GM19455 (cell line): ENCODE measurements at regions not wholly inside any gene's neighbourhood (a gene's known extent, or its start where the extent isn't known, plus 50 kb on each side); places are given as distances from the start of the nearest gene placed in this dataset.
"Not testable (repeated sequence)": the region's sequence is repeated elsewhere in the genome, so short reads cannot be mapped to it uniquely, and the experiment has no call there.

Experiments used
- ATAC-seq: cut with Tn5 transposase; IDR thresholded peaks from one replicate; pipeline ENCODE4 v1.9.1; 2021; ENCODE audit not compliant: unreplicated experiment

DNA sequence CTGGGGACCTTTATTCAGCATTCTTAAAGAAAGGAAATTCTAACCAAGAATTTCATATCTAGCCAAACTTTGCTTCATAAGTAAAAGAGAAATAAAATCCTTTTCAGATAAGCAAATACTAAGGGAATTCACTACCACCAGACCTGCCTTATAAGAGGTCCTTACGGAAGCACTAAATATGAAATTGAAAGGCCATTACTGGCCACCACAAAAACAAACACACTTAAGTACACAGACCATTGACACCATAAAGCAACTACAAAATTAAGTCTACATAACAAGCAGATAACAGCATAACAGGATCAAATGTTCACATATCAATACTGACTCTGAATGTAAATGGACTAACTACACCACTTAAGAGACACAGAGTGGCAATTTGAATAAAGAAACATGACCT, 361.4 kb upstream of the POU5F2 start:
- ATAC-seq, result no peak

DNA sequence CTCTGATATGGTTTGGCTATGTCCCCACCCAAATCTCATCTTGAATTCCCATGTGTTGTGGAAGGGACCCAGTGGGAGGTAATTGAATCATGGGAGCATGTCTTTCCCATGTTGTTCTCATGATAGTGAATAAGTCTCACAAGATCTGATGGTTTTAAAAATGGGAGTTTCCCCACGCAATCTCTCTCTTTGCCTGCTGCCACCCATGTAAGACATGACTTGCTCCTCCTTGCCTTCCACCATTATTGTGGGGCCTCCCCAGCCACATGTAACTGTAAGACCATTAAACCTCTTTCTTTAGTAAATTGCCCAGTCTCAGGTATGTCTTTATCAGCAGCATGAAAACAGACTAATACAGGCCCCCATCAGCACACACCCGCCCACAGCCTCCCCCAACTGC, 356.0 kb upstream of the POU5F2 start:
- ATAC-seq, result not testable (repeated sequence)

DNA sequence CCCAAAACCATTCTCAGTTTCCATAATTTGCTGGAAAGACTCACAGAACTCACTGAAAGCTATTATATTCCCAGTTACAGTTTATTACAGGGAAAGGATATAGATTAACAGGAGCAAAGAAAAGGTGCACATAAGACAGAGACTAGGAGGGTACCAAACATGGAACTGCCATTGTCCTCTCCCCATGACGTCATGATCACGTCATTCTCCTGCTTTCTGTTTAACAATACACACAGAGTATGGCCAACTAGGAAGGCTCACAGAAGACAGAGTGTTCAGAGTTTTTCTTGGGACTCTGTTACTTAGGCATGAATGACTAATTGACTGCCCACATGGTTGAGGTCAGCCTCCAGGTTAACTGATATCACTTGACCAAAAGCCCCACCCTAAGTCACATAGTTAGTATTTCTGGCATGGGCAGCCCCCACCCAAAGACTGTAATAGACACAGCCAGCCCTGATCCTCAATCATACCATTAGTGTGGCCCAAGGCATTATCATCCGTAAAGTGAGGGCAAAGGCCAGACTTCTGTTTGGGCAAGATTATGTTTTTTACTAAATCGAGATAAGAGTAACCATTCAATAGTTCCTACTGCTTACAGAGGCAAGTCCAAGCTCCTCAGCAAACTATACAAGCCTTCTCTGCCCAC, 353.5 kb upstream of the POU5F2 start:
- ATAC-seq, result no peak

DNA sequence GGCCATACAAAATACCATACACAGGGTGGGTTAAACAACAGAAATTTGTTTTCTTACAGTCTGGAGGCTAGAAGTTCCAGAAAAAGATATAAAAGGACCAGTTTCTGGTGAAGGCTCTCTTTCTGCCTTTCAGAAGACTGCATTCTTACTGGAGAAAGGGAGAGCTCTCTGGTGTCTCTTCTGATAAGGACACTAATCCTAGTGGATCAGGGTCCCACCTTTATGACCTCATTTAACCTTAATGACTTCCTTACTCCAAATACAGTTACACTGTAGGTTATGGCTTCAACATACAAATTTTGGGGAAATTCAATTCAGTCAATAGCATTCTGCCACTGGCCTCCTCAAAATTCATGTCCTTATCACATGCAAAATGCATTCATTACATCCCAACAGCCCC, 351.9 kb upstream of the POU5F2 start:
- ATAC-seq, result no peak

DNA sequence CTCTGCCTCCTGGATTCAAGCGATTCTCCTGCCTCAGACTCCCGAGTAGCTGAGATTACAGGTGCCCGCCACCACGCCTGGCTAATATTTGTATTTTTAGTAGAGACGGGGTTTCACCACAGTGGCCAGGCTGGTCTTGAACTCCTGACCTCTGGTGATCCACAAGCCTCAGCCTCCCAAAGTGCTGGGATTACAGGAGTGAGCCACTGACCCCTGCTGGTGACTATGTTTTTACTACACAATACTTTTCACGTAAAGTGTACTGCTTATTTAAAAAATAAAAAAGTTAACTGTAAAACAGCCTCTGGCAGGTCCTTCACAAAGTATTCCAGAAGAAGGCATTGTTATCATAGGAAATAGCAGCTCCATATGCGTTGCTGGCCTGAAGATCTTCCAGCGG, 345.2 kb upstream of the POU5F2 start:
- not testable (repeated sequence) for ATAC-seq

DNA sequence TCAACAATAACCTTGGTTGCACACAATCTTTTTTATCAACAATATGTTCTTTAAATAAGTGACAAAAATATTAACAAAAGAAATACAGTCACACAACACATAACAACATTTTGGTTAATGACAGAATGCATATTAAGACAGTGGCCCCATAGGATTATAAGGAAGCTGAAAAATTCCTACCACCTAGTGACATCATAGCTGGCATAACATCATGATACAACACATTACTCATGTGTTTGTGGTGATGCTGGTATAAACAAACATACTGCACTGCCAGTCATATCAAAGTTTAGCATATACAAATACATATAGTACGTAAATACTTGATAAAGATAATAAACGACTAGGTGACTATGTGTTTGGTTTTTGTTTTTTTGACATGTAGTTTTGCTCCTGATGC, 344.8 kb upstream of the POU5F2 start:
- ATAC-seq, result no peak

DNA sequence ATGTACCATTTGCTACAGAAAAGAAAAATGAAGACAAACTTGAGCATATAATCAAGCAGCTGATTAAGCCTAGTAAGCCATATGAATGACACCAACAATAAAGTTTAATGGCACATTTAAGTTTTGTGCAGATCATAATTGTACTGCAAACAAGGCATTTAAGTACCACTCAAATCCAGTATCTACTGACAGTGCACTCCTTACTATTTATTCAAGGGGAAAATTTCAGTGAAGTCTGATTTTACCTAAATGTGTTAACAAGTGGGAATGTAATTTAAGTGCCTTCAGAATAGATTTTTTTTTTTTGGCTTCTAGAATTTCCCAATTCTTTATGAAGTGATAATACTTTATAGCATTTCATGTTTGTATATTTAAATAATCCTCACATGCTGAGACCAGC, 341.0 kb upstream of the POU5F2 start:
- no peak for ATAC-seq

DNA sequence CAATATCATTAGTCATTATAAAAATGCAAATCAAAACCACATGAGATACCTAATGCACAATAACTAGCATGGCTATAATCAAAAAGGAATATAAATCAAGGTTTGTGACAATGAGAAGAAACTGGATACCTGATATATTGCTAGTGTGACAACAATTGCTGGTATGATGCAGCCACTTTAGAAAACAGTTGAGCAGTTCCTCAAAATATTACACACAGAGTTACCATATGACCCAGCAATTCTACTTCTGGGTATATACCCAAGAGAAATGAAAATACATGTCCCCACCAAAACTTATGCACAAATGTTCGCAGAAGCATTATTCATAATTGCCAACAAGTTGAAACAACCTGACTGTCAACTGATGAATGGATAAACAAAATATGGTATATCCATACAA, 339.7 kb upstream of the POU5F2 start:
- ATAC-seq, result no peak

DNA sequence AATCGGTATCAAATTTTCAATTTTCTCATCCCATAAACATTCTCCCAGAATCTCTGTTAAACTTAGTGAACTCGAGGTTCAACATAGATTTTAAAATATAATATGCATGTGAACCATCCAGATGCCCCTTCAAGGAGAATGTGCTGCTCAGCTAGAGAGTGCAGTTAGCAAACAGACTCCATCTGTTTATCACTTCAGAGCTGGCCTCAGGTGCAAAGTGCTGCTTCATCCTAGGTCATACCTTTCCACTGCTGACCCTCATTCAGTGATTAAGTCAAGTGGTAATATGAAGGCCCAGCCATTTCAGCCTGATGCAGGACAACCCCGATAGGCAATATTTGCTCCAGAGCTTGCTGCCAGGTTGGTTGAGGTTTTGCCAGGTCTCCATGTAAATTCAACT, 339.0 kb upstream of the POU5F2 start:
- ATAC-seq, result no peak

DNA sequence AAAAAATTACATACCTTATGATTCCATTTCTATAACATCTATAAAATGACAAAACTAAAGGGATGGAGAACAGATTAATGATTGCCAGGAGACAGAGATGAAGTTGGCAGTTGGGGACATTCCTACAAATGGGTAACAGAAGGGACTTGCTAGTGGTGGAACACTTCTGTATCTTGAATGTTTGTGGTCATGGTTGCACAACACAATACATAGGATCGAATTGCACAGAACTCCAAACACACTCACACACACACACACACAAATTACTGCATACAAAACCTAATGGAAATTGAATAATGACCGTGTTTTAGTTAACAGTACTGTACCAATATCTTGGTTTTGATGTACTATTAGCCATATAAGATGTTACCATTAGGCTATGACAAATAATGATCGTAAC, 330.7 kb upstream of the POU5F2 start:
- ATAC-seq, result no peak

DNA sequence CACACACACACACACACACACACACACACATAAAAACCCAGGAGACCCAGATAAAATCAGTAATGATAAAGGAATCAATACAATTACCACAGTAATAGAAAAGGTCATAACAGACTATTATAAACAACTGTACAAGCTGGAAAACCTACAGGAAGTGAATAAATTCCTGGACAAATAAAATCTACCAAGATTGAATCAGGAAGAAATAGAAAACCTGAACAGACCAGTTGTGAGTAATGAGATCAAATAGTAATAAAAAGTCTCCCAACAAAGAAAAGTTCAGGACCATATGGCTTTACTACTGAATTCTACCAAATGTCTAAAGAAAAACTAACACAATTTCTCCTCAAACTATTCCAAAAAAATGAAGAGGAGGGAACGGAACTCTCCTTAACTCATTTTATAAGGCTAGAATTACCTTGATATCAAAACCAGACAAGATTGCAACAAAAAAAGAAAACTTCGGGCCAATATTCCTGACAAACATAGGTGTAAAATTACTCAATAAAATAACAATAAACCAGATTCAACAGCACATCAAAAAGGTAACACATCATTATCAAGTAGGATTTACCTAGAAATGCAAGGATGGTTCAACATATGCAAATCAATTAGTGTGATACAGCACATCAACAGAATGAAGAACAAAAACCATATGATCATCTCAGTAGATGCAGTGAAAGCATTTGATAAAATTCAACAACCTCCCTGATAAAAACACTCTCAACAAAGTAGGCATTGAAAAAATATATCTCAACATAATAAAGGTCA, 325.2 kb upstream of the POU5F2 start:
- ATAC-seq, result no peak

DNA sequence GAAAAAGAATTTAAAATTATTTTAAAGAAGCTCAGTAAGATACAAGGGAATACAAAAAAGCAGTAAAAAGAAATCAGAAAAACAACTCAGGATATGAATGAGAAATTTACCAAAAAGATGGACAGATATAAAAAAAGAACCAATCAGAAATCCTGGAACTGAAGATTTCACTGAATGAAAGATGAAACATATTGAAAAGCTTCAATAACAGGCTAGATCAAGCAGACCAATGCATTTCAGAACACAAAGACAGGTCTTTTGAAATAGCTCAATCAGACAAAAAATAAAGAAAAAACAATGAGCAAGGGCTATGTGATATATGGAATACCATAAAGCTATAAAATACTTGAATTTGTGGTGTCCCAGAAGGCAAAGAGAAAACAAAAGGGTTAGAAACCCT, 322.6 kb upstream of the POU5F2 start:
- ATAC-seq, result no peak

DNA sequence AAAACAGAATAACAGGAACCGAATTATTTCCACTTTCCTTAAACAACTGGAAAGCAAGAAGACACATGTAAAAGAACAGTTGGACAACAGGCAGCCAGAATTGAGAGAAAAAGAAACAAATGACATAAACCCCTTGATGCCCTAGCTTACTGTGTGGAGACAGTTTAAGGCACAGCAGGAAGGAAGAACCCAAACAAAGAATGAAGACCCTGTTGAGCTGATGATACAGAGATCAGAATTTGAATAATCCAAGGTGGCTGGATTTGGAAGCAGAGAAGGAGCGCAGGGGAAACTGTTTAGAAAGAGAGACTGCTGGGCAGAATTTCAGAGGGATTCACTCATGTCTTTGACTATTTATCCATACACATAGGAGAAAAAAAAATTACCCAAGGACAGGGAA, 316.3 kb upstream of the POU5F2 start:
- no peak for ATAC-seq

DNA sequence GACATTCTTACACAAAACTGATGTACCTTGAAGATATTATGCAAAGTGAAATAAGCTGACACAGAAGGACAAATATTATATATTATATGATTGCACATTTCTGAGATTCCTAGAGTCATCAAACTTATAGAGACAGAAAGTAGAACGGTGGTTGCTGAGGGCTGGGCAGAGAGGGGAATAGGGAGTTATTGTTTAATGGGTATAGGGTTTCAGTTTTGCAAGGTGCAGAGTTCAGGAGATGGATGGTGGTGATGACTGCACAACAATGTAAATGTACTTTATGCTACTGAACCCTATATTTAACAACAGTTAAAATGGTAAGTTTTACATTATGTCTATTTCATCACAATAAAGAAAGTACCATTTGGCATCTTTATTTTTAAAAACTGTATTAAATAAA, 315.8 kb upstream of the POU5F2 start:
- no peak for ATAC-seq

DNA sequence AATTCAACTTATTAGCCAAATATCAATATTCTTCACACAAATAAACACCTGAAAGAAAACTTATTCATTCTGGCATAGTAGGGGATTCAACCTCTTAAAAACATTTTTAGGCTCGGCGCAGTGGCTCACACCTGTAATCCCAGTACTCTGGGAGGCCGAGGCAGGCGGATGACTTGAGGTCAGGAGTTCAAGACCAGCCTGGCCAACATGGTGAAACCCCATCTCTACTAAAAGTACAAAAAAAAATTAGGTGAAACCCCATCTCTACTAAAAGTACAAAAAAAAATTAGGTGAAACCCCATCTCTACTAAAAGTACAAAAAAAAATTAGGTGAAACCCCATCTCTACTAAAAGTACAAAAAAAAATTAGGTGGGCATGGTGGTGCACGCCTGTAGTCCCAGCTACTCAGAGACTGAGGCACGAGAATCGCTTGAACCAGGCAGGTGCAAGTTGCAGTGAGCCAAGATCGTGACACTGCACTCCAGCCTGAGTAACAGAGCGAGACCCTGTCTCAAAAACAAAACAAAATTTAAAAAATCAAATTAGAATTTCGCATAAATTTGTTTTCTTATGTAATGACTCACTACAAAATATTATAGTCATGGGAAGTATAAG, 308.0 kb upstream of the POU5F2 start:
- not testable (repeated sequence) for ATAC-seq

DNA sequence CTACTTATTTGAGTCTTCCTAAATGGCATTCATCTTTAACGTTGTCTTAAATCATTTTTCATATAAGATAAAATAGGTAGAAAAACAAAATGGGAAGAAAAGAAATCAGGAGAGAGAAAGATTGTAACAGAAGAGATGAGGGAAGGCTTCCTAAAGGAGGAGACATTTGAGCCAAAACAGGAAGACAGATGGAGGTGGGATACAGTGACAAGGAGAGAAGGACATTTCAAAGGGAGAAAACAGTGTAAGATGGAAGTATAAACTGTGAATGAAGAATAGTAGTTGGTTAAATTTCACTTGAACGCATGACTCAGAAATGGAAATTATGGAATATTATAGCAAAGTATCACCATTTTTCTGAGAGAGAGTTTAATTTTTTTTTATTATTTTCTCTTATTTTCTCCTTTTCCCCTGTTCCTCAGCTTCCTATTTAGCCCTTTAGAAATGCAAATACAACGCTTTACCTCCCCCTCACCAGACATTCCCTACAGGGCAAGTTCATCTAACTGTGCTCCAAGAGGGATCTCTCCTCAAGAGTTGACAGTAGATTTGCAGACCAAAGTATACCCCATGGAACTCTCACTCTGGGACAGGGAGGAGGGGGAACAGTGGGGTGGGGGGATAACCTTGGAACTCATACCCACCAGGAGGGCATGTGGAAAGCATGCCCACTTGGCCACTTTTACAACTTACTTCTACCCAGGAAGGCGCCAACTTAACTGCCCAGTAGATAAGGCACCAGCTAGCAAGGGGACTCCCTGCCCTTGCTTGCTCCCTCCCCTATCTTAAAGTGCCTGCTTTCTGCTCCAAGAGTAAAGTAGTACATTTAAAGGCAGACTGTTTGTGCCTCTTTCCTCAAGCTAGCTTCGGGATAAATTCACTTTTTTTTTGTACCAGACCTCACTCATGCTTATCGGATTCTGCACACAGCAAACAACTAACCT, 304.7 kb upstream of the POU5F2 start:
- no peak for ATAC-seq

DNA sequence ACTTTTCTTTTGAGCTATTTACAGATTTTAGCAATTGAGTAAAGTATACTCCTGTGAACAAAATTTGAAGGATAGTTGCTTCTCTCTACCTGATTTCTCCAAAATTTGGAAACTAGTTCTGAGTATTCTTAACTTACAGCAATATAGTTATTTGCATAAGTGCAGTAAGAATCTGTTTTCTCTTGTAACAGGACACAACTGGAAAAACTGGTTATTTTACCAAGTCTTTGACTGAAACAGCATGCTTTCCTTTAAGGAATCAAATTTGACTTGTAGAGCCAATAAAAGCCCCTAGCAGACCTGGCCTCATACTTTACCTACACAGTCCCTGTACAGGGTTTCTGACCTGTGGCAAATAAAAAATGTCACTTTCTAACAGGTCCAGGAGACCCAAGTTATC, 301.9 kb upstream of the POU5F2 start:
- ATAC-seq, result no peak

DNA sequence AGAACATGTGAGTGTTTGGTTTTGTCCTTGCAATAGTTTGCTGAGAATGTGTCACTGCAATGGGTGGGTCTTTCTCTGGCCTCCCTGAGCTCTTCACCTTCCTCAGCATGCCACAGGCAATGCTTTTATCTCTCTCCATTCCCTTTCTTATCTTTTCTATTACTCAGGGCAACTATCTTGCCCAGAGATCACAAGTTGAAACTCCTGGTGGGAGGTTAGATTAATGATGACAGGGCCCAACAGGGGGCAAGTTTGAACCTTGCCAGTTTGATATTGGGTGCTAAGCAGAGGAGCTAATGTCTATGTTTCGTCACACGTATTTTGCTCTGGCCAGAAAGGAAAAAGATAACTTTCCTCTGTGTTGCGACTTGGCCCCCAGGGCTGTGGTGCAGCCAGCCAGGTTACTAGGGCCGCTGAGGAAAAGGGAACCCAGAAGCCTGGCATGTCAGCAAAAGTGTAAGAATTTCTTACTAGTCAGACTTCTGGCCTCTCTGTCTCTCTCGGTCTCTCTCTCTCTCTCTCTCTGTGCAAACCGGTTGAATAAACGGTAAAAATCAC, 299.3 kb upstream of the POU5F2 start:
- no peak for ATAC-seq

DNA sequence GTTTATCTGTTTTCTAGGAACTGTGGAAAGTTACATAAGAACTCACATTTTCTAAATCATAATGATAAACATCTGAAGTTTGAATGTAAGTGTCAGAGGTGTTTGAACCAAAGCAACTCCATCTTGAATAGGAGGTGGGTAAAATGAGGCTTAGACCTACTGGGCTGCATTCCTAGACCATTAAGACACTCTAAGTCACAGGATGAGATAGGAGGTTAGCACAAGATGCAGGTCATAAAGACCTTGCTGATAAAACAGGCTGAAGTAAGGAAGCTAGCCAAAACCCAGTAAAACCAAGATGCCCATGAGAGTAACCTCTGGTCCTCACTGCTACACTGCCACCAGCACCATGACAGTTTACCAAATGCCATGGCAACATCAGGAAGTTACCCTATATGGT, 297.7 kb upstream of the POU5F2 start:
- no peak for ATAC-seq

DNA sequence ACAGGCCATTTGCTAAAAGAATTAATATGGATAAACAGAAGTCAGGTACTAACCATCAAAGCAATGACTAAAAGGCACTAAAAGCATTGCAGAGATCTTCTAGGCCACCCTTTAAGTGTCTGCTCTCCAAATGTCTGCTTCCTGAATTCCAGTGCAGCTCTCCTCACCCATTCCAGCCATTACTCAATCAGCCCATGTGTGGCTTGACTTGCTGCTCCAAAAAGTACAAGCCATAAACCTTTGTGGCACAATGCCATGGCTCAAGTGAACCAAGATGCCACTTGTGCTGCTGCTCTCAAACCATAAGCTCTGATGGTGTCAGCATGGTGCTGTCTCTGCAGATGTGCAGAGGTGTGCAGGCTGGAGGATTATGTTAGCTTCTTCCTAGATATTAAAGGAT, 290.2 kb upstream of the POU5F2 start:
- ATAC-seq, result no peak

DNA sequence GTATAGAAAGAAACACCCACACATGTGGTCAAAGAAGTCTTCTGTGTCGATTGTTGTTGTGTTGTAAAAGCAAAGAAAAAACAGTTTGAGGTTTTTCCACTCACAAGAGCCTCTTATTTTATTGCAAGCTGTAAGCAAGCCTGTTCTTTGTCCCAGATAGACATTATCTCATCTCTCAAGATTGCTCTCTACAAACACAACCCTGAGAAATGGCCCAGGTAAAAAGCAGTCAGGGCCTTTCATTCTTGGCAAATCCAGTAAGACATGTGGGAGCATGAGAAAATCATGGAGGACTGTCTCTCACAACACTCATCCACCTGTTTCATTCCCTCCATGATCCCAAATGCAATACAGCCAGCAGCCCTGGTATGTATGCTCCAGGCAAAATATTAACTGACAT, 286.6 kb upstream of the POU5F2 start:
- no peak for ATAC-seq
